HG02759 (cell line): ENCODE measurements at regions not wholly inside any gene's neighbourhood (a gene's known extent, or its start where the extent isn't known, plus 50 kb on each side); places are given as distances from the start of the nearest gene placed in this dataset.
A peak's percentile ranks its signal among the peaks of the same experiment; 100 is the strongest.

Experiments used
- ATAC-seq: cut with Tn5 transposase; IDR thresholded peaks from one replicate; pipeline ENCODE4 v1.9.1; 2021; ENCODE audit warnings: mild to moderate bottlenecking, moderate library complexity; ENCODE audit not compliant: unreplicated experiment

DNA sequence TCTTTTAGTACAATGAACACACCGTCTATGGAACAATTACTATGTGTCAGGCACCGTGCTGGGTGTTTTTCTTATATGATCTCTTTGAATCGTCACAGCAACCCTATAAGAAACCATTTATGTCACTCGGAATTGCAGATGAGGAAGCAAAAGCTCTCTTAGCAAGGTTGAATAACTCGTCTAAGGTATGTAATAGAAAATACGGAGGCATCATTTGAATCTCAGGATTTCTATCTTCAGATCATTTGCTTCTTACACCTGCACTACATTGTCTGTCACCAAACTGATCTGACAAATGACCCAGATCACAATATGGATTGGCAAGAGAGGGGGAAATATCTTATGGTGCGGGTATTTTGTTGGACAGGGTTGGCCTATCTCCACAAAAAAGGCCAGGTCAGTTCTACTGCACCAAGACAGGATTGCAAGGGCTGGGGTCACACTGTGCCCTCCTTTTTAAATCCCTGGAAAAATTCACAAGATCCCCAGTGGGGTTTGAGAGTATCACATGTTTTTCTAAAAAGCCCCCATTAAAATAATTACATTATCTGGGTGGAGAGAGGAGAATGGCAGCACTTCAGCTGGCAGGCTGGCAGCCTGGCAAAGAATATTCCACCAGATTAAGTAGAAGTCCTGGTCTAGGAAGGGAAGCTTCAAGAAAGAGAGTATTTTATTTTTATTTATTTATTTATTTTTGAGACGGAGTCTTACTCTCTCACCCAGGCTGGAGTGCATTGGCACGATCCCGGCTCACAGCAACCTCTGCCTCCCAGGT, 110.7 kb upstream of the CLMP start:
- no peak for ATAC-seq

DNA sequence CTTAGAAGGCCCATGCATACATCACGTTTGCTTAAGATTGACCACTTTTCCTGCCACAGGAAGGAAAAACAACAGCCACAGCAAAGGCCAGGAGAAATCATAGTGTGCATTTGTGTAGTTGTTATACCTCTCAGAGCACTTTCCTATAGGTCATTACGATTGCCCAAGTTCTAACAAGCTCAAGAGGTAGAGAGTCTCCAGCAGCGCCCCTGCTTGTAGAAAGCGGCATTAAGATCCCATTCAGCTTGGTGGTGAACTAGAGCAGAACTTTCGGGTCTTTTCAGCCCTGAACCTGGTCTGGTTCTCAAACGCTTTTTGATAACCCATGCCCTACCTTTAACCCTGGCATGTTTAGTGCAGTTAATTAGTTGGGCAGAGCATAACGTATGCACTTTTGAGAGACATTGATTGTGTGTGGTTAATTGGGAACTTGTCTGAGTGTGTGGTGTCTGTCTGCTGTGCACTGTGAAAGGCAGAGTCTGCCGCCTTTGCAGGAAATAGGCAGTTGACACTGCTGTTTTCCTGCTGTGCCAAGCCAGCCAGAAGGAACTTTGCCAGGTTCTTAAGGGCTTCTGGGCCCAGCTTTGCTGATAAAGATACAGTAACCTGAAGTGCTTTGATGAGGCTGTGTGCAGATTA, 109.9 kb upstream of the CLMP start:
- ATAC-seq = no peak

DNA sequence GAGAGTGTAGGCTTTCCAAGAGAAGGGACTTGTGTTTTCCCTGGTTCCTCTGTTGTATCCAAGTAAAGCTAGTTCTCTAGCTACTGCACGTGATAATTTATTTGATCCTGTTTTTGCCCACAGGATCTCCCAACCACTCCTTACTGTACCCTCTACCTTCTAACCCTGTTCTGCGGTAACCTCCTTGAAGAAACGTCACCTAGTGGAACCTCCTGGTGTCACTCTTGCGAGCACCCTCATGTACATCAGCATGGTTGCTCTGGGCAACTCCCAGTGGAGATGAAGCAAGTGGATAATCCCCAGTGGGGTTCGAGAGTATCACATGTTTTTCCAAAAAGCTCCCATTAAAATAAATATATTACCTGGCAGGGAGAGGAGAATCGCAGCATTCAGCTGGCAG, 108.9 kb upstream of the CLMP start:
- no peak for ATAC-seq

DNA sequence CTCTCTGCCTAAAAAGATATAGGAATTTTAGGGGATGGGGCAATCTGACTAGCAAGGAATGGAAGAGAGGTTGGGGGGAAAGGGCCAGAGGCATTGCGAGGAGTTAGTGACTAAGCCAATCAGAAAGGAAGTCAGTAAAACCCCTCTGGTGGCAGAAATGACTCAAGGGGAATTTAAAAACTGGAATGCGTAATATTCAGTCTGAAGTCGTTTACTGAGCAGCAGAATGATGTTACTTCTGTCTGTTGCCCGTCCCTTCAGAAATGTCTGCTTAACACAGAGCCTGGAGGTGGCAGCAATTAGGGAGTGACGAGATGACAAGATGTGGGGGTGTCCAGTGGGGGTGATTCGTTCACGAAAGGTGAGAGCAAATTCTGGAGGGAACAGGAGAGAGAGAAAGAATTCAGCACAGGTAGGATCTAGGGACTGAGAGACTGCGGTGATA, 107.7 kb upstream of the CLMP start:
- ATAC-seq = peak; percentile 65

DNA sequence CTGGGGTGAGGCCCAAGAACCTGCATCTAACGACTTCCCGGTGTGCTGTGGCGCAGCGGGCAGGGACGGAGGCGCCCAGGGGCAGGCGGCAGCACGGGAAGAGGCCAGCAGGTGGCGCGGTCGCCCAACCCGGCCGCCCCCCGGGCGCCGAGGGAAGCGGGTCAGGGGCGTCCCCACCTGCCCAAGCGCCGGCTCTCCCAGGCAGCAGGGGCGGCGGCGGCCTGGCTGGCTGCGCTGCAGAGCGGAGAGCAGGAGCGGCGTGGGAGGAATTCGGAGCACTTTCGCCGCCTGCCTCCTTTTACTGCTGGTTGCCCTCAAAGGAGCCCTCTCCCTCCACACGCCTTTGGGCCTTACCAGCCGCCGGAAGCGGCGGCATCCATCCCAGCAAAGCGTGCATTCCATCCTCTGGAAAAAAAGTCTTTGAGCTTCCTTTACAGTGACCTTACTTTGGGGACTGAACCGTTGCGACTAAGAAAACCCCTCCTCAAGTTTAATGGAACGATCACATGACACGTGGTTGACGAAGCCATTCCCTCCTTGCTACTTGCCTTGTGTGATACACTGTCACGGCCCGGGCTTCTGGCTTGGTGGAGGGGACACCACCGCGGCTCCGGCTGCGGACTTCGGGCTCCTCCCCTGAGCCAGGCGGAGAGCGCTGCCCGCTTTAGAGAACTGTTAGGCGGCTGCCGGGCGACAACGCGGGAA, 106.8 kb upstream of the CLMP start:
- ATAC-seq = peak; percentile 82

DNA sequence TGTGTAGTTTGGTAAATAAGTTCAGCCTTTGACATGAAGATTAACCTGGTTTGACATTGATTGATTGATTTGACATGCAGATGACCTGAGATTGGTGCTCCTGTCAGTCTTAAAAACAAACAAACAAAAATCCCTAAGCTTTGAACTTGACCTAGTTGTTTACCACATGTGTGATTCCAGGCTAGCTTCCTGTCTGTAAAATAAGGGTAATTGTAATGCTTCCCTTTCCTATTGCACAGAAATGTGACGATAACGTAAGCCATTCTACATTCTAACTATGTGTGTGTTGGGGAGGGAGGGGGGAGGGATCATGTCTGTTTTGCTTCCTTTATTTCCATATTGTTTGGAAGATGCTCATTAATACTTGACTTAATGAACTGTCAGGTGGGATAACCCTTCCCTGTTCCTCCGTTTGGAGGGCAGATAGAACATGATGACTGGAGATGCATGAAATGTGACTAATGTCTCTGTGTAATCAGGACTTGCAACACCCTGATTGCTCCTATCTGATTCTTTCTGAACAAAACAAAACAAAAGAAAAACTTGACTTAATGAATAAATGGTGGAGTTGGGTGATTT, 106.1 kb upstream of the CLMP start:
- no peak for ATAC-seq

DNA sequence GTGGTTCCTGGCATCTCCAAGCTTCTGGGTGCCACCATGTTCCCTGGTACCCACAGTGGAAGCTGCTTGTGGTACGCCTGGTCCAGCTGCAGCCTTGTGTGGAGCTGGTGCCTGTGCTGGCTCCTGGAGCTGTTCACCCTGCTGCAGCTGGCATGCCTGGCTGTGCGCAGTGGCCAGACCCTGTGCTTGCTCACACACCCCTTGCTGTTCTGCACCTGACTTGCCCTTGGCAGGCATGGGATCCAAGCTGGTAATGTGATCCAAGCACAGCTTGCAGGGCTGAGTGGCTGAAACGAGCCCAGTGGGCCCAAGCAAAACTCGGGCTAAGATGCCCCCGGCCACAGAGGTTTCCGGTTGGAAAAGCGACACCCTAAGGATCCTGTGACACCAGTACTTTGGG, 104.7 kb upstream of the CLMP start:
- no peak for ATAC-seq

DNA sequence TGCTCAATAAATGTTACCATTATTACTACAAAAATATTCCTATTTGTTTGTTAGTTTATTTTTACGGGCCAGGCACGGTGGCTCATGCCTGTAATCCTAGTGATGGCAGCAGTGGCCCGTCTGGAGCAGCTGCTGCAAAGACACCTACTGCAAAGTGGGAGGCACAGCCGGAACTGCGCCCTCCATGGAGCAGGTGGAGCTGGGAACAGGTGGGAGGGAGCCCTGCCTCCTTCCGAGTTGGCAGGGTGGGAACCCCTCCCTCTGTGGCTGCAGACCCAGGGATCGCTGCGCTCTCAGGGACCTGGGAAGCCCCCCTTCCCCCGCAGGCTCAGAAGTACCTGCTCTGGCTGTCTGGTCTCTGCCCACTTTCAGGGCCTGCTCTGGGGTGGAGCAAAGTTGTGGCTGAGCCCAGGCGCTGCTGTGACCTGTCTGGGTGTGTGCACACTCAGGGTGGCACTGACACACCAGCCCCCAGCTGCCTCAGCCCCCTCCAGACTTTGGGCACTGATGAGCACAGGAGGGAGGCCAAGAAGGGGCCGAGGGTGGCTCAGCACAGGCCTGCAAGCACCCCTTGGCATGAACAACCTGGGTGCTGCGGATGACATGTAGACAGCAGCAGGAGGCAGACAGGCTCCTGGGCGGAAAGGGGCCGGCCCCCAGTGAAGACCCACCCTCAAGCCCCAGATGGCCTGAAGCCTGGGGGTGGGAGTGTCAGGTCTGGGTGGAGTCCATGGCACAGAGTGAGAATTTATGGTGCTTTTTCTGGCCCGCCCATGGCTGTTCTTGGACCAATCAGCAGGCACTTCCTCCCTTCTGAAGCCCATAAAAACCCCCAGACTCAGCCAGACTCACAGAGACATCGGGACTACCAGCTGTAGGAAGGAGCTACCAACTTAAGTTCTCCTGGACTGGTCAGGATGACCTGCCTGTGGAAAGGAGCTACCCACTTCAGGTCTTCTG, 103.7 kb upstream of the CLMP start:
- ATAC-seq = no peak

DNA sequence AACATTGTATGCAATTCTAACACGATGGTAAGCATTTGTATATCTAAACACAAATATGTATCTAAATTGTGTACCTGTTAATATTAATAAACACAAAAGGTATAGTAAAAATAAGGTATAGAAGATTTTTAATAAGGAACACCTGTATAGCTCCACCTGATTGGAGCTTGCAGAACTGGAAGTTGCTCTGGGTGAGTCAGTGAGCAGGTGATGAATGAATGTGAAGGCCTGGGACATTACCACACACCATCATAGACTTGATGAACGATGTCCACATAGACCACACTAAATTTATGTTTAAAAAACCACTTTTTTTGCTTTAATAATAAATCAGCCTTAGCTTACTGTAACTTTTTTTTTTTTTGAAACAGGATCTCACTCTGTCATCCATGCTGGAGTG, 97.6 kb upstream of the CLMP start:
- ATAC-seq = no peak

DNA sequence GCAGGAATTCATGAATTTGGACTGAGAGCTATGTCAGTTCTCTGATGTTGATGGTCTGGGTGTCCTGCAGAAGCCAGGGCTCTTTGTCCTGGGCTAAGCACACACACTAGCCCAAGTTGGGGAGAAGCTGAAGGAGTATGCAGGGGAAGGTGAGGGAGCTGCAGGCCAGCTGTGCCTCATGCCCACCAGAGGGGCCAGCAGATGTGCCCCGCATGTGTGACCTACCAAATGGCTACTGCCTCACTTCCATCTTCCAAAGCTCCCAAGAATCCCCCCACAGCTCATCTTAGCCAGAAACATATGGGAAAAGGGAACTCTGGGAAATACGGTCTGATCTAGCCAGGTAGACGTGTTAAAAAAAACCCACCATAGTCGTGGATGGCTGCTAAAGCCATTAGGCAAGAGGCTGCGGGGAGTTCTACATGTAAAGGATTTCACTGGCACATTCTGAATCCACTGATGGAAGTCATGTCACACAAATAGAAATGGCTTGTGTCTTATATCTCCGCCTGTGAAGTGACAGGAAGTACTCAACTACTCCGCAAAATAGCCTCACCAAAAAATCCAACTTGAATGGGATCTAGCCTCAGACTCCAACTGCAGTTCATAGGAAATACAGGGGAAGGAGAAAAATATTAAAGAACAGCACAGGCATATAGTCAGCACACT, 96.3 kb upstream of the CLMP start:
- no peak for ATAC-seq

DNA sequence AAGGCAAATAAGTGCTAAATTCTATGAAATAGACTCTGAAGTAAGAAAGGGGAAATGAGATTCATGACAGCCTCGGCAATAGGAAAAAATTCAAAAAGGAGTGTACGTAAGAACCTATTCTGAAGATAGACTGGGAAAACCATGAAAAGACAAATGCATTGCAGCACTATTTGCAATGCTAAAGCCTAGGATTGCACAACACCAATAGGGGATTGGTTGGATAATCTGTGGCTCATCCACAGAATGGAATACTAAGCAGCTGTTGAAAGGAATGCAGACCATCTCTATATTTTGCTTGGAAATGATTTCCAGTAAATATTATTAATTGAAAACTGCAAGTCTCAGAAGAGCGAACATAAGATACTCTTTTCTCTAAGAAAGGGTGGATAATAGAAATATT, 91.7 kb upstream of the CLMP start:
- no peak for ATAC-seq

DNA sequence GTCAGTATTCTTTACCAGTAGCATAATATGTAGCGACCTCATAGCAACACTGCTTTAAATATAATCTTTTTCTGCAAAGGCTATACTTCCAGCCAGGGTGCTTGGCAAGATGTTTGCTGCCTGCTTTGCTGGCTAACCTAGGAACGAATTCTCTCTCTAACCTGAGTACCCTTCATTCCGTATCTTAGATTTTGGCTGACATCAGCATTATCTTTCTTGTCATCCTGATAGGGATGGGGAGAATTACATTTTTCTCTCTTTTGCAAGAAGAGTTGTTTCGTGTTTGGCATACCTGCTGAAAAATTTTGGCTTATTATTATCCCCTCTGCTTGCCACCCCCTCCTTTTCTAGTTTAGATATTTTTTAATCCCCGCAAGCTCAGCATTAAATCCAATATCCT, 91.2 kb upstream of the CLMP start:
- no peak for ATAC-seq

DNA sequence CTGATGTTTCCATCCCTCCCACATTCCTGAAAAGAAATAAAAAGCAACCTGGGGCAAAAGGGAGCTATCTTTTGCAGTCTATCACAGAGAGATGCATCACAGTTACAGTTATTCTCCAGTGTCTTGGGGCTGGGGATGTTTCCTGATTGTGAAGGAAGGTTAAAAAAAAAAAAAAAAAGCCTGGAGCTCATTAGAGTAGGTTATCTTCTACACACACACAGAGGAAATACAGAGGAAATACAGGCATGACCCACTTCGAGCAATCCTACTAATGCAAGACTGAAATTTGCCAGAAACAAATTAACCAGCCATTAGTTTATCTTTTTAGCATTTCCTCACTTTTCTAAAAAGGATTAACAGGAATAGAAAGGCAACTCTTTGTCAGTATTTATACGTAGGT, 89.4 kb upstream of the CLMP start:
- no peak for ATAC-seq

DNA sequence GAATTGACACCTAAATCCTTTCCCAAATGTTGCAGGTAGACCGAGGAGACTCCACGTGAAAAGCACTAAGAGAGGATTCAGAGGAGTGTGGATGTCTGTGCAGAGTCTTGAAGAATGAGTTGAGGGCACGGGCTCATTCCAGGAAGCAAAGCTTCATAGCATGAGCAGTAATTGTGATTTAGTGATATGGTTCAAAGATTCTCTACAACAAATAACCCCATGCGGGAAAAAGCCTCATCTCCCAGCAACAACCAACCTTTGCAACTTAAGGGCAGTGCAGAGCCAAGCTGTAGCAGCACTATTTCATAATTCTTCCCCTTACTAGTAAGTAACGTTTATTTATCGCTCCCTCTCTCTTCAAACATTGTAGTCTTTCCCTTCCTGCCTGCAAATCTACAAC, 87.5 kb upstream of the CLMP start:
- no peak for ATAC-seq

DNA sequence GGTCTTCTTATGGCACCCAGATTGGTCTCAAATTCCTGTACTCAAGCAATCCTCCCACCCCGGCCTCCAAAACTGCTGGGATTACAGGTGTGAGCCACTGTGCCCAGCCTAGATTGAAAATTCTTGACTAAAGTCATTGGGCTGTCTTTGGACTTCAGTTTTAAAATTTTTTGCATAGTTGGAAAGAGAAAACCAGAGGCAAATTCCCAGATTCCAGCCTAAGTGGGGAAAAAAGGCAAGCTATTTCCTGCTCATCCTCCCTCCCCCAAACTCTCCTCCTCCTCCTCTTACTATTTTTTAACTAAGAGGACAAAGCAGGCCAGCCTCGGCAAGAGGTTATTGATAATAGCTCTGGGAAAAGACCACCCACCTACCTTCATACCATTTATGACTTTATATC, 78.6 kb upstream of the CLMP start:
- ATAC-seq = no peak

DNA sequence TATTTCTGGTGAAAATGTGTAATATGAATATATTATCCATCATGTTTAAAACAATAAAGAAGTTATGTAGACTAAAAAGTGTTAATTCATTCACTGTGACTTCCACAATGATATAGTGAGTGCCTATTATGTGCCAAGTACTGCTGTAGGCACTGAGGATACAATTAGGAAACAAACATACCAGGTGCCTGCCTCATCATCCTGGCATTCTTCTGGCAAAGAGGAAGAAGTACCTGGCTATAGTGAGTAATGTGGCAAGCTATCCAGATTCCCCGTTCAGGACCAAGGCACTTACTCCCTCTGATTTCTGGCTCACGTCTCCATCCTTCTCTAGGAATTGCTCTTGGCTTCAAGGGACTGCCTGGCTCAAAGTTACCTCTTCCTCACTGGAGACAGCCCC, 77.5 kb upstream of the CLMP start:
- ATAC-seq = no peak

DNA sequence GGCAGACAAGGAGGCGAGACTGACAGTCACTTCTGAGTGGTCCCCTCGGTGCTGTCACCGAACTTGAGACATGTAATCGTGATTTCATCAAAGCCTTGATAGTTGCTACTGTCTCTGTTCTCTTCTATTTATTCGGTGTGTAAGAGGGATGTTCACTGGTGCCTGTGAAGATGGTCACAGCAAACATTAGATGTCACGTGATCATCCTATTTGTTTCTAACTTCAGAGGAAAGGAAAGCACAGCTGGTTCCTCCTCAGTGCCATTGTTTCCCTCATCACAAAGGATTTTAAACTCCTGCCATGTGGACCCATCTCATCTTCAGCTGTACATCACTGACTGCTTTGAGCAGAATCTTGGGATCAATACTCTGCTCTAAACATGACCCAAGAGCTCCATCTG, 73.1 kb upstream of the CLMP start:
- ATAC-seq = no peak

DNA sequence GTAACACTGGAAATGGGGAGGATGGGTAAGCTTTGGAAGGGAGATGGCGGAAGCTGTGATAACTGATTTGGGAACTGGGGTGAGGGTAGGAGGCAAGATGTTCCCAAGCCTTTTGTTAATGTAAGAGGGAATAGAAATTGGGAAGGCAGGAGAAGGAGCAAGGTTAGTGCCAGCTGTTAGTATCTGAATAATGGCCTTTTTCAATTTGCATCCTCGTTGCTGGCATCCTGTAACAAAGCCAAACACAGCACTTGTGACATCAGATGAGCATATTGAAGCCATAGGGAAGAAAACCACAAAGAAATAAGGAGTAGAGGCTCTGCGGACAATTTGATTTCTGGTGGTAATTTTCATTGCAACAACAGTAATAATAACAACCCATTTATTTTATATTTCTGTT, 70.9 kb upstream of the CLMP start:
- no peak for ATAC-seq

DNA sequence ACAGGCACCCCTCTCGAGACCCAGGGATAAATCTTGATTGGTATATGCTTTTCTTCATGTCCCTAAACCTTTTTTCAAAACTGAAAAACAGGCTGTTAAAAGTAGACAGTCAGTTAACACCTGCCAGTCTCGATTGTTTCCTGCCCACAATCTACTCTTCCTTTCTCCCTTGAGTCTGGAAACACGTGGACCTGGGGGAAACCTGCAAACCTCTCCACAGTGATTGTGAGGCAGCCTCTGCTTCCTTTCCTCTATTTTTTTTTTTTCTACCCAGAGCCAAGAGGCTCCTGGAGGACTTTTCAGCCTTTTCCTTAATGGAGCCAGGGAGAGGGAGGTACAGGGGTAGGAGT, 69.4 kb upstream of the CLMP start:
- no peak for ATAC-seq
